CD4-positive, alpha-beta T cell treated with Interleukin-10 for 1 hour (primary cell): ENCODE measurements at regions not wholly inside any gene's neighbourhood (a gene's known extent, or its start where the extent isn't known, plus 50 kb on each side); places are given as distances from the start of the nearest gene placed in this dataset.

Source experiments
- DNase-seq: peaks from one replicate; pipeline ENCODE4 v3.0.0-alpha.2; 2020

DNA sequence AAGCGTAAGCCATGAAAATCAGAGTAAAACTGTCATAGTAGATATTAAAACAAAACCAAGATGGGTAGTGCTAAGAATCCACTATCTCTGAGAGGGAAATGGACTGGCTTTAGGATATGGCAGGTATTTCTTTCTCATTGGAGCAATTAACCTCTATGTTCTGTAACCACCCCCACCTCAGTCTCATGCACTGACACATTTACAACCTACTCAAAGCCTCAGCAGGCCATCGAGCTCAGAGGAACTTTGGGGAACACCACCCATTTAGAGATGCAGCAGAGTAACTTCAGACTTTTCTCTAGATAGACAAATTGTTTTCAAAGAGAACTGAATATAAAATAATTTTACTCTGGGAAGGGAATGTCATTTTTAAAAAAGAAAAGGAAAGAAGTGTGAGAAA is 615.8 kb upstream of the ZFHX3 start:
- DNase-seq = no peak

DNA sequence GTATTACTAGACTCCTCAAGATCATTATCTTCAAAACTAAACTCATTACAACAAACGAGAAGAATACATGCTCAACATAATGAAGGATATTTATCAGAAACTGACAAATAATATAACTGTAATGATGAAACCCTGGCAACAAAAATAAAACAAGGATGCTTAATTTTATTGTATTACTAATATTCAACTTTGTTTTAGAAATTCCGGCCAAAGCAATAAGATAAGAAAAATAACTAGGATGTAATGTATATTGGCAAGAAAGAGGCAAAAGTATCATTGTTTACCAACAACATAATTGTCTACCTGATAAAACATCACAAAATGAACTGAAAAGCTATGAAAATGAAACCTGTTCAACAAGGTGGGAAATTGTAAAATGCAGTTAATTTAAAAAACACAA is 588.3 kb upstream of the ZFHX3 start:
- no peak for DNase-seq

DNA sequence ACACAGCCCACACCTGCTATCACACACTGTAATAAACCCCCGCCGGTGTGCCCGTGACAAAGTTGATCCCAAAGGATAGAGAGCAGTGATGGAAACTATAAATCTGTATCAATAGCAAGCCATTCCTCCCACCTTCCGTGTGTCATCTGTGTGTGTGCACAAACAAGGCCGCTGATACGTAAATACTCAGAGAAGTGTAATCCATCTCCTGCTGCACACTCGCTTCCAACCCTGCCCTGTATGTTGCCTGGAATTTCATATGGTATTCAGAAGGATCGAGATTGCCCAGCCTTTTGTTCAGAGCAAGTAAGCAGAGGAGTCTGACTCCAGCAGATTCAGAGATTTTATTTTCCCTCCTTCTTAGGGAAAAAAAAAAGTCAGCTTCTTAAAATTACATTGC is 581.1 kb upstream of the ZFHX3 start:
- DNase-seq = no peak

DNA sequence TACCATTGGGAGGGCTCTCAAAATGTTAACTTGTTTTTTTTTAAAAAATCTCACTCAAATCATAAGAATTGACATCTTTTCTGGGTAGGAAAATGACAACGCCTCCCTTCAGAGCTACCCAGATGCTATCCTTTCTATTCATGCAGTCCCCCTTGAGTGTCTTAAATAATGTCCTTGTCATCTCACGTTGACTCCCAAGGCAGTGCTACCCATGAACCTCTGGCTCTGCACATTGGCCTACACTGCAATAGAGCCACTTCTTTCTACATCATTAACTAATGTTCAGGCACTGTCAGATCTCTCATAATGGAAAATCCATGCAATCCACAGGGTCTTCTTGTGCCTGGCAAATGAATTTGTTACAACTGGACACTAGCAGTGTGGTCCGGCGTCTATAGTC is 569.8 kb upstream of the ZFHX3 start:
- no peak for DNase-seq

DNA sequence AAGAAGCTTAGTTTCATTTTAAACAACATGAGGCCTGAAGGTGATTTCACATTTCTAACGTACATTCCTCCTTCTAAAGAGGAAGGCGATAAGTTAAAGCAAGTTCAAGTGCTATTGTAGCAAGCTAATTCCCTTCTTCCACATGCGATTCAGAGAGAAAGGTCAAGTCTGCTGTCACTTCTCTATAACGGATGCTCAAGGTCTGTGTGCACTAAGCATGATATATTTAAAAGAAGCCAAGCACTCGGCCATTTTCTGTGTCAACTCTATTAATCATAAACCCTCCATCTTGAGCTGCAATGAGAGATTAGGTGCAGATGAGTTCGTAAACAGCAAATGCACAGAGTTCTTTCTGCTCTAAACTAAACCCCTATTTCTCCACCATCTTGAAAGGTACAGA is 568.8 kb upstream of the ZFHX3 start:
- DNase-seq = no peak

DNA sequence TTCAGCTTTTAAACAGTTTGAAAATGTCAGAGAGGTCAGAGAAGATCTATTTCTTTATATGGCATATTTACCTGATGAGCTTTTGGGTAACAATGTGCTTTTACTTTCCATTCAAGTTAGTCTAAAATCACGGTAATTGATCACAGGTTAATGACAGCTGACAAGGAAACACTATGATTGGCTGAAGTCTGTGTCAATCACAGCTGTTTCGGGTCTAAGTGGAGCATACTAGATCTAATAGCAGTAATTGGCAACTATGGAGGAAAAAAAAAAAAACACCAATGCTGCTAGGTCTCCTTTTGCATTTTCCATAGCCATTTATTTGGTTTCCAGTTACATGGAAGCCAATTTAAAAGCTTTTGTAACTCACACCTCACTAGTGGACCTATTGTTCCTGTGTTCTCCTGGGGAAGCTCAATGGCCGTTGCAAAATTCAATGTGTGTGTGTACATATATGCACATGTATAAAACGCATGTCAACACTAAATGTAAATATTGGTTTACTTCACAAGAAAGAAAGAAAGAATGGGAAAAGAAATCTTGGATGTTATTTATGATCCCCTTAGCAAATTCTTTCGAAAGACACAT is 568.3 kb upstream of the ZFHX3 start:
- DNase-seq = no peak

DNA sequence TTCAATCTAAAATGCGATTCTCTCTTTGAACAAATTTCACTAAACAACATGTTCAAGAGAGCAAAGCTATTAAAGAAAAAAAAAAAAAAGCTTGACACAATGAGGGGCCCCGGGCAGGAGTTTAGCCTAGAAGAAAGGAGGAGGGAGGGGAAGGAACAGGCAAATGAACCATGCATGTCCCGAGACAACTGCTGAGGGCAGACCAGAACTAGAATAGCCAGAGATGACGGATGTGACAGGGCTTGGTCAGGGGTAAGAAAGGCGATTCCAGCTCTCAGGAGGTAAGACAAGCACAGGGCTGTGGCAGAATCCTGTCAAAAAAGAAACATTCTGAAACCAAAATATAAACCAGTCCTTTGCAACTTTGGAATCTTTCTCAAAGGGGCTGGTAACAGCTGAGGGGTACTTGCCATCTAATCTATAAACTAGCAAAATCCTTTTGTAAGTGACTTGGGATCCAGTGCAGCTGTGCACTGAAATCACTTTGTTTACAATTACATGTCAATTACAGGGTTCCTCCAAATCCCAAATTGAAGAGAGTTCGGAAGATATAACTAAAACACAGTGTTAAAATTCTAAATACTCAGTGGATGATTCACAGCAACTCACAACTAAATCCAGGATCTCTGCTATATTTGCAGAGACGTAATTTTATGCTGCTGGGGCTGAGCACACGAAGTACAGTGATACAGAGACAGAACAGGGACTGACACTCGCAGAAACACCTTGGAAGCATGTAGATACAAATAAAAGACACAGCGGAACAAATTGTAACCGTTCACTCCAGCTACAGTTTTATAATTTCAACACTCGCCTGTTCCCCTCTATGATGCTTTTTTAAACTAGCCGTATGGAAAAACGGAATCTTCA is 567.4 kb upstream of the ZFHX3 start:
- no peak for DNase-seq

DNA sequence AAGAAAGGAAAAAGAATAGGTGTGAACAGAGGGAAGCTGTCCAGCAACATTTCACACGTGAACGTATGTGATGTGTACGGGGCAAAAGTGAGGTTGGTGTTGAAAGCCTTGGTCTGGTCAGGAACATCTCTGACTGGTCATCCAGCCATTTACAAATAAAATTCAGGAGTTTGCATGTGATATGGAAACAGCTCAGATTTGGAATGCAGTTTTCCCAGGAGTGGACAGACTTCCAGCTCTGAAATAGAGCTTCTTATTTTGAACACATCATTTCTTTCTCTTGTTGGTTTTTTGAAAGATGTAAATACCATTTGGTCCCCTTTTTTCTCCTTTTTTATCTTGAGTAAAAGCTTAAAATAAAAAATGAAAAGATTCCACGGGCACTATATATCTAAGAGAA is 566.2 kb upstream of the ZFHX3 start:
- DNase-seq = no peak

DNA sequence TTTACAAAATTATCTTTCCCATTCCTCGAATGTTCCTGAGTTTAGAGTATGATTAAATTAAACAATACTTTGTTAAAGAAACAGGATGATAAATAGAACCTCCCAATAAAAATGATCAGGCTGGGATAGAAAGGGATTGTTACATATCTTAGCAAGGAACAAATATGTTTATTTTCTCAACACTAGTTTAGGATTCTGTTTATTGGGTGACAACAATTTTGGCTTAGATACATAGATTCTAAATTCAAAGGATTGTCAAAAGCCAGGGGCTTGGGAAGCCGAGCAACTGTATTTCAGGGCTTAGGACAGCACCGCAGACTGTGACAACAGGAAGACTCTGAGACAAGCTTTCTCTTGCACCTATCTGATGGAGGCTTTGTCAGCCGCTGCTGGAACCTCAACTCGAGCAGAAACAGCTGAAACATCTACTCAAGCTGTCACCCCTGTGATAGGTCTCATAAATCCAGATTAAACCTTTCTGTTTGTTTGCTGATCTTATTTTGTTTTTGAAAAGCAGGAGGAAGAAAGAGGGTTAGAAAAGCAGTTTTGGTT is 562.8 kb upstream of the ZFHX3 start:
- no peak for DNase-seq

DNA sequence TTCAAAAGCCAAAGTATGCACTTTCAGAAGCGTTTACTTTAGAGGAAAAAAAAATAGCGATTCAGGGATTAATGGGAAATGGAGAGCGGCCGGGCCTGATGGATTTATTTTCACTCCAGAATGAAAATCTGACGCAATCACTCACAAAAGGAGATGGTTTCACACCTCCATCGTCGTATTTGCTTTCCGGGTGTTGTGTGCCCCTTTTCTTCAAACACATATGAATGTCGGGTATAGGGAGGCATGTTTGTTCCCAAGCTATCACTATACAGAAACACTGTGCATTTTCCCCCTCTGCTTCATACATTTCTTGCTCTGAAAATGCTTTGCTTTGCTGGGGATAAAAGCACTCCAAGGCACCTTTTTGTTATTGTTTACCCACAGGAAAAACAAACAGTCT is 562.2 kb upstream of the ZFHX3 start:
- no peak for DNase-seq

DNA sequence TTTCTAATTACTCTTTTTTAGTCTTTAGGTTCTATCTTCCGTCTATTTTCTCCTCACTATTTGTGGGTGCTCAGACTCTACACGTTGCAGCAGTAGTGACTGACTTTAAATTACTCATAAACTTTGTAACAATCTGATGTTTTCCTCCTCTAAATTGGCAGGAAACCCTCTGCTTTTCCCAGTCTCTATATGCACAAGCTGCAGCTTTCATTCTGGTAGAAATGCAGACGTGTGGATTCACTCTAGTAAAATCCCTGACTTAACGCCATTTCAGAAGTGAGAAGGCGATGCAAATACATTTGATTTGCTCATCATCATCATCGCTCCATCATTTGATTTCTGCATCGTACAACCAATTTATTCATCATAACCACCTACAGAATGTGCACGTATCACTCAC is 561.0 kb upstream of the ZFHX3 start:
- DNase-seq = no peak

DNA sequence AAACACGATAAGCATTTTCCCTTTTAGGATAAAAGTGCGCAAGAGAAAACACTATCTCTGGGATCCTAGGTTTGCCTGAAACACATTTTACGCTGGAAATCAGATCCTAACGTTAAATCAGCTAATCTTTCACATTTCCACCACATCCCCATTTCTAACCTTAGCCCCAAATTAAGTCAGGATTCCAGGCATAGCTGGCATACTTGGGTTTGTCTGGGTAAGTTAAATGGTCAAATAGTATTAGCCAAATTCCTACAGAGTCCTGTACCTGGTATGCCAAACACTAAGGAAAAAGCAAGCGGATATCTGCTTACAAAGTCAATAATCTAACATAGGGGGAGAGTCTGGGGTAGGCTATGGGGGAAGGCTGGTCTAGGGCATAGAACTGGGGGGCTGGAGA is 557.4 kb upstream of the ZFHX3 start:
- no peak for DNase-seq

DNA sequence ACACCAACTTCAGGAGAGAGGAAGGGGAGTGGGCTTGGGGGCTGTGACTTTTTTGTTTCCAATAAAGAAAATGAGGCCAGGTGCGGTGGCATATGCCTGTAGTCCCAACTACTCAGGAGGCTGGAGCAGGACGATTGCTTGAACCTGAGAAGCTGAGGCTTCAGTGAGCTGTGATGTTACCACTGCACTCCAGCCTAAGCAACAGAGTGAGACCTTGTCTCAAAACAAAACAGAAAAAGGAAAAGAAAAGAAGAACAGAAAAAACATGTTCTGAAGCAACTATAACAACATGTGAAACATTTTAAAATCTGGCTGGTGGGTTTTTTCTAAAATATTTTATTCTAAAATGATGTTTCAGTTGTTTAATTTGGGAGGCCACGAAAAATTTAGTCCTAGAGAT is 554.0 kb upstream of the ZFHX3 start:
- no peak for DNase-seq

DNA sequence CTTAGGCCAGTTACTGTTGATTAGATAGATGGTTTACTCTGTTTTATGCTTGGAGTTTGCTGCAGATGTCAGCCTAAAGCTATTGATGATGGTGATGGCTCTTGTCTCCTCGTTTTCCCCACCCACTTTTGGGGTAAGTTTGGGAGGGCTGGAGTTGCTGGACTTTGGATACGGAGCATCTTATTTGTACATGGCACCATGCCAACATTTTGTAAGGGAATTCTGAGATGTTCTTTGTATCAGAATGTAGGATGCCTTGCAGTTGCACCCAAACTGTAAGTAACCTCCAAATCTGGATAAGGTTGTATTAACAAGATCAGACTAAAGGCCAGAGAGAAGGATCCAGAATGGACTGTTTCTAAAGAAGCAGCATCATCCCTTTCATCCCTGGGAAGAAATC is 551.9 kb upstream of the ZFHX3 start:
- no peak for DNase-seq

DNA sequence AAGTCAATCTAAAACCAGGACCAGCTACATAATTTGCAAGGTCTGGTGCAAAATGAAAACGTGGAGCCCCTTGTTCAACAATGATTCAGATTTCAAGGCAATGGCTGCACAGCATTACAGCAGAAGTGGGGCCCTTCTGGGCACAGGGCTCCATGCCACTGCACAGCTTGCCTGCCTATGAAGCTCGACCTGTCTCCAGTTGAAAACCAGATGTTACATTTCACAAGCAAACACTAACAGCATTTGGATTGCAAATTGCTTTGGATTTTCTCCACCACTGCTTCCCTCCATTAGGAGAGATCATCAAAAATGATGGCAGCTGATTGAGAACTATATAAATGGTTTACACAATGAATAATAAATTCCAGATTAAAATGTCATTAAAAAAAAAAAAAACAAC is 551.4 kb upstream of the ZFHX3 start:
- no peak for DNase-seq

DNA sequence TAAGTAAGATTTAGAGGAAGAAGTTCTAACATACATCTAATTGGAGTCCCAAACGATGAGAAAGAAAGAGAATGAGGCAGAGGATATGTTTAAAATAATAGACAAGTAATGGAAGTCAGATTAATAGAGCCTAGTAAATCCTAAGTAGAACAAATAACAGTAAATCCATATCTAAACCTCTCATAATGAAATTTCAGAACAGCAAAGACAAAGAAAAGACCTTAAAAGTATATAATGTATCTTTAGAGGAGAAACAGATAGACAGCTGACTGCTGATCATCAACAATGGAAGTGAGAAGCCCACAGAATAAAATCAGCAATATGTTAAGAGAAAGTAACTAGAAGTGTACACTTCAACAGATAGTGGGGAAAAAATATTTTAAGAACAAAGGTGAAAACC is 536.2 kb upstream of the ZFHX3 start:
- no peak for DNase-seq

DNA sequence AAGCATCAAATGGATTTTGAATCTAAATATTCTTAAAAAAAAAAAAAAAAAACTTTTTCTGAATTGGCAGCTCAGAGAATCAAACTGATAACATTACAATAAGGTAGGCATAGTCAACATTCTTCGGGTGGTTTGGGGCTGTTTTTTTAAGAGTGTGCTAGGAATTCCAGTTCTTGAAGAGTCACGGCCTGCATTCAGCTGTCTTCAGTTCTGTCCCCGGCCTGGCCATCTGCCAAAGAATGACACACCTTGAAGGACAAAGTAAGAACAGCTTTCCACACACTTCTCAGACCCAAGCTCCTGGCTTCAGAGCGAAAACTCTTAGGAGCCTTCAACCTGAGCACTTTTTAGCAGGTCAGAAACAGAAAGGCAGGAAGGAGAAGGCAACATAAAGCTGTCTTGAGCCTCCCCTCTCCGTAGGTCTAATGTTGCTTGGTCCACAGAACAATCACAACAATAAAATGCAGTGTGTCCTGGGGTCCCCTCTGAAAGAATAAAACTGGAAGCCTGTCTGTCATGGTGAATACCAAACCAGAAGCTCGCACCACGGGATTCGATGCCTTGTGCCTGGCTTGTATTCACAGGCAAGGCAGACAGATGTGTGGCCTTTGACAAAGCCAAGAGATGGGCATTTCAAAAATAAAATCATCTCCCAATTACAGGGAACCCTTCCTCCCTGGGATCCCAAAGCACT is 524.4 kb upstream of the ZFHX3 start:
- no peak for DNase-seq

DNA sequence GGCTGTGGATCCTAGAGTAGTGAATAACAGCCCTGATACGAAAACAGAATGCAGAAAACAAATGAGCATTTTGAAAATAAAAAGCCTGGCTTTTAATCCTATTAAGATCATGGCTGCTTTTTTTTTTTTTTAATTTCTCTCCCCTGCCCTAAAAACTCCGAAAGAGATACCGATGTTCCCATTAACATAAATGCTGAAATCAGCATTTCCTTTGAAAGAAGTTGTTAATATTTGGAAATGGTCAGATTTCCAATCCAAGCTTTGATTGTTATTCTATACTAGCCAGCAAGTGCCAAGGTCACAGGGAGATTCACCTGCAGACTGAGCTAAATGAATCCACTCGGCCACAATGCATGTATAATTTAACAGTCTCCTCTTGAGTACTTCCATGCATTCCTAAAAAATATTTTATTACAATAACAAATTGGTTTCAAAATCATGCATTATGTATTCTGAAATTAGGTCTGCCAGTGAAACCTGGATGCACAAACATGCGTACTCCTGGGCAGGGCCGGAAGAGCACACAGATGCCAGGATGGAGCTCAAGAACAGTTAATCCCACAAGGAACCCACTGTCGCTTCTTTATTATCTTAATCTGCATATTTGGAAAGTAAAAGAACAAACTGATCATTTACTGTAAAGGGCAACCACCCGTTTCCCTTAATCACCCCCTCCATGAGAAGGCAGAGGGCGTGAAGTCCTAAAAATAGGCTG is 521.5 kb upstream of the ZFHX3 start:
- DNase-seq = no peak

DNA sequence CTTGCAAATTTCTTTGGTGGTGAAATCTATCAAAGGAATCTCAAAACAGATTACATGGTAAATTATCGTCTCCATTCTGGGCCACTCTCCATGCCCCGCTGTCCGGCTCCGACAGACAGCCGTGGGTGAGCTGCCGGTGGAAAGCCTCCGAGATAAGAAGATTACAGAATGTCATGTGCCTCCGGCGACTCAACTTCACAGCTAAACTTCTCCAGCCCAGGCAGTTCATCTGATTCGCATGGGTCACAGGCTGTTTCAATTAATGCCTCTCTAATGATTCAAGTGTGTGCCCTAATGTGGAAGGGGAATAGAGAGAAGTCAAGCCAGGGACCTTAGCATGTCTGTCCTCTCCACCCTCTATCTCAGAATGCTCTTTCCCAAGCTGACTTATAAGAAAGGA is 520.8 kb upstream of the ZFHX3 start:
- DNase-seq = no peak

DNA sequence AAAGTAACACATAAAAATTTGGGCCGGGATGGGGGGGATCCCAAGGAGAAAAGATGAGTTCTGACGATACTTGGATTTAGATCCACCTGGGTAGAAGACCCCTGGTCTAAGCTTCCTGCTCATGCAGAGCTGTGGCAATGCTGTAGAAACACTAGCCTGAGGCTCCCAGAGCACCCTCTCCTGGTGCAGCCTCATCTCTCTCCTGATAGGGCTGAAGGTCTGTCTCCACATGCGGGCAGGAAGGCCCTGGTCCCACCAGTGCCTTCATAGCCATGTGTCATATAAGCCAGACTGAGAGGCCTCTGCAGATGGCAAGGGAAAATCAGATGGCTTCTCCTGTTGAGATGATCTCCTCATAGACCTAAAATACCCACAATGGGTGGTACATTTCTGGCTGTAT is 518.0 kb upstream of the ZFHX3 start:
- no peak for DNase-seq

DNA sequence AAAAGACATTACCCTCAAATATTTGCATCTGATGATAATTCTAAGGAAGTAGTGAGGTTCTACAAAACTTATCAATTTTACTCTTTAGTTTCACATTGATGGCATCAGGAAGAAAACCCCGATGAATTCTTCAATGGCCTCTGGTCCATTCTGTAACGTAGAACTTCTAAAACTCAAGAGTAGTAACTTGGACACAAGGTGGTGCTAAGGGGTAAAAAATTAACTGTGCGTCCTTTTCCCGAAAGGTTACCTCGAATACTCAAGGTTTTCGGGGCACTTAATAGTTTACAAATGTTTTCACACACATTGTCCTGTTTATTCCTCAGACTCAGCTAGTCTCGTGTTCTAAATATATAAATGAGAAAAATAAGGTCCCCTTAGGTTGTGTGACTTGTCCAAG is 517.3 kb upstream of the ZFHX3 start:
- no peak for DNase-seq

DNA sequence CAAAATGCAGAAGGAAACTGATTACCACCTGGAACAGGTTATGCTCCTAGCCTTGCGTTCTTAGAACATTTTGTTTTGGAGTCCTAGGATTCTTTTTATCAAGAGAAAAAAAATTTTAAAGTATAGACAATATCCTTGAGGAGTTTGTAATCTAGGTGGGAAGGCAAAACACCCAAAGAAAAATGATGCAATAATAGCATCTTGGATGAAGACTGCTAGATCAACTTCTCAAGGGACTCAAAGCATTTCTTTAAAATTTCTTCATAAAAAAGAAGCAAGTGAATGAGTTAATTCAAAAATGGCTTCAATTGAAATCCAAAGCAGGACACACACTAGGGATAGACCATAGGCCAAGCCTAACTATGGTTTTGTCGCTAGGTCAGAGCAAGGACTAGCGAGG is 515.8 kb upstream of the ZFHX3 start:
- DNase-seq = no peak

DNA sequence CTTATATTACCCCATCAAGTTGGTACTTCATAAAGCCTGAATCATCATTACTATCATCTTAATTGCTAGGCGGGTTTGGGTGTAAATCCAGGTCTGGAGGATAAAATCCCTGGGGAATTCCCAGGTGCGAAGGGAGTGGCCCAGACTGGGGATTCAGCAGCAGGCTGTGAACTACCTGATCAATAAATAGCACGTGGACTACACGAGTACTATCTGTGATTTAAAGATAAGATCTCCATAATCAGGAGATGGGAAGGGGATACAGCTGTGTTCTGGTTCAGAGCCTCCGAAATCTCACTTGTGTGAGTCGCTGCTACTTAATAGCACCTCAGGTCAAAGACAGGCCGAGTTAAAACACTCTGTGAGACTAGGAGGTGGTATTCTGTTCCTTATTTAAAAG is 512.6 kb upstream of the ZFHX3 start:
- no peak for DNase-seq
